ENCODE measurements at regions not wholly inside any gene's neighbourhood (a gene's known extent, or its start where the extent isn't known, plus 50 kb on each side); places are given as distances from the start of the nearest gene placed in this dataset.

DNA sequence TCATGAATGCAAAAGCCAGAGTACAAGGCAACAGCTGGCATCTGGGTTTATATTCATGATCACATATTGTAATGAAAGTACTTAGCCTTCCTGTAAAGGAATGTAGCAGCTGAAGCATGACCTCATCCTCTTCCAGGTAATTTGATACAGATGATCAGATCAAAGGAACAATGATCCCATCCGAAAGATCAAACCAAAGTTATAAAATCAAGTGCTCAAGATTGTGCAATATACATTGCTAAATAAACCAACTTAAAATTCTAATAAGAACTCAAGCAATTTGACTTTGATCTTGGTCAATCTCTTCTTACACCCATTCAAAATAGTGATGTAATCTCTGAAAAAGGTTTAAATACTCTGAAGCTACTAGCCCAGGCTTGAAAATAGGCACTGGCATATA lies 113.1 kb upstream of the INPP4B start:
- WGBS, 2 donors = 42 to 50% methylated on average over 1 of the region's 1 CpG
- no peaks in the 10 kb centered on the region for H3K9me3 ChIP-seq (ENCODE audit: control insufficient read depth in 2 of 2, insufficient read depth in 1 of 2, low read depth in 1 of 2, low read length in 1 of 2)
- no peaks in the 10 kb centered on the region for H3K36me3 ChIP-seq (ENCODE audit: control insufficient read depth in 2 of 2, insufficient read depth in 2 of 2, low read length in 1 of 2)
- no peaks in the 10 kb centered on the region for H3K4me1 ChIP-seq (ENCODE audit: control insufficient read depth in 2 of 2, insufficient read depth in 2 of 2, low read length in 1 of 2)
- H3K27ac ChIP-seq (ENCODE audit: low read depth in 2 of 2, low read length in 1 of 2) = no peak overlapping the region
- no peak overlapping the region for H3K4me3 ChIP-seq (ENCODE audit: low read depth in 1 of 2, low read length in 2 of 2)
- no peaks in the 10 kb centered on the region for H3K27me3 ChIP-seq (ENCODE audit: control insufficient read depth in 1 of 2, insufficient read depth in 2 of 2, low read length in 2 of 2)

DNA sequence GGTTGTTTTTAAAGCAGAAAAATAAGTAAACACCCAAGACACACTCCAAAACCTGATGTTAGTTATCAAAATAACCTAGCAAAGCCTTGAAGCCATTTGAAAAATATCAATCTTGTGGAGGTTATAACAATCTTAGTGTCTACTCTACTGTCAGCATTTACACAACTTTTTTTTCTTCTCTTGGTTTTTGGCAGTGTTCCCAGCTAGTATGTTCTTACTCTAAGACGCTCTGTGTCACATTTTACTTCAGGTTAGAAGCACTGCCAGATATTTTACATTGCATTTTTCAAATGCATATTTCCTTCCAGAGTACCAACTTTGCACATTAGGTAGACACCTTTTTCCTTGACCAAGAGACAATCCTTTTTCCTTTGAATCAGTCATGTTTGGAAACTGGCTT lies 114.0 kb upstream of the INPP4B start:
- no peaks in the 10 kb centered on the region for H3K9me3 ChIP-seq (ENCODE audit: control insufficient read depth in 2 of 2, insufficient read depth in 1 of 2, low read depth in 1 of 2, low read length in 1 of 2)
- H3K4me3 ChIP-seq (ENCODE audit: low read depth in 1 of 2, low read length in 2 of 2) = no peak overlapping the region
- 20 to 25% methylated on average over 1 of the region's 1 CpG for WGBS, 2 donors
- H3K27me3 ChIP-seq (ENCODE audit: control insufficient read depth in 1 of 2, insufficient read depth in 2 of 2, low read length in 2 of 2) = no peaks in the 10 kb centered on the region
- H3K27ac ChIP-seq (ENCODE audit: low read depth in 2 of 2, low read length in 1 of 2) = no peak overlapping the region
- H3K4me1 ChIP-seq (ENCODE audit: control insufficient read depth in 2 of 2, insufficient read depth in 2 of 2, low read length in 1 of 2) = no peaks in the 10 kb centered on the region
- H3K36me3 ChIP-seq (ENCODE audit: control insufficient read depth in 2 of 2, insufficient read depth in 2 of 2, low read length in 1 of 2) = no peaks in the 10 kb centered on the region

DNA sequence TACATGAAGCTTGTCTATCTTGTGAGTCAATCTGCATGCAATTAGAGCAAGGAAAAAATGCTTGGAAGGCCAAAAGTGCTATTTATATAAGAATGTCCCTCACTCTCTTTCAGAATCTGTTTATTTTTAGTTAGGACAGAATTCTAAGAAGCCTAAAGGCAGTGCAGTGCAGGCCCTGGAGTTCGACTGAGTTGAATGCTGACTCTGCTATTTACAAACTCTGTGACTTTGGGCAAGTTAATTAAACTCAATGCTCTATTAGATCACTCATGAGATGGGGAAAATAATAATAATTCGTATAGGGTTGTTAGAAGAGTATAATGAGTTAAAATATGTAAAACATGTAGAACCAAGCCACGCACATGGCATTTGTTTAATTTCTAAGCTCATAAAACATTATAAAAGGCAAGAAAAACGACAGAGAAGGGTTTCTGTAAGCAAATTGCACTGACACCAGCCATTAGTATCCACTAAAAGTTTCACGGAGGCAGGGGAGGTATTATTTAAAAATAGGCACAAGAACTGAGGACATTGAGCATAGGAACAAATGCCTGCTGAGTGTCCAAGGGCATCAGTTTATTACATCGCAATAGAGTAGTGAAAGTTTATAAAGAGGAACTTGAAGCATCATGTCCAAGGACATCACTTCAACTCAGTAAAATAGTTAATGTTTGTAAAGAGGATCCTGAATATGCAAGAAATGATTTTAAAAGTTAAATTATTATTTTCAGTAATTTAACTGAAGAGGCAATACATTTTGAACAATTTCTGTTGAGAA lies 115.0 kb upstream of the INPP4B start:
- peaks cover 0 to under 1% of the 10 kb centered on the region in 2 donors for H3K9me3 ChIP-seq (ENCODE audit: control insufficient read depth in 2 of 2, insufficient read depth in 1 of 2, low read depth in 1 of 2, low read length in 1 of 2)
- H3K27ac ChIP-seq (ENCODE audit: low read depth in 2 of 2, low read length in 1 of 2) = no peak overlapping the region
- H3K4me1 ChIP-seq (ENCODE audit: control insufficient read depth in 2 of 2, insufficient read depth in 2 of 2, low read length in 1 of 2) = no peaks in the 10 kb centered on the region
- no peak overlapping the region for H3K4me3 ChIP-seq (ENCODE audit: low read depth in 1 of 2, low read length in 2 of 2)
- H3K27me3 ChIP-seq (ENCODE audit: control insufficient read depth in 1 of 2, insufficient read depth in 2 of 2, low read length in 2 of 2) = no peaks in the 10 kb centered on the region
- H3K36me3 ChIP-seq (ENCODE audit: control insufficient read depth in 2 of 2, insufficient read depth in 2 of 2, low read length in 1 of 2) = no peaks in the 10 kb centered on the region
- 58 to 66% methylated on average over 6 of the region's 6 CpGs for WGBS, 2 donors

DNA sequence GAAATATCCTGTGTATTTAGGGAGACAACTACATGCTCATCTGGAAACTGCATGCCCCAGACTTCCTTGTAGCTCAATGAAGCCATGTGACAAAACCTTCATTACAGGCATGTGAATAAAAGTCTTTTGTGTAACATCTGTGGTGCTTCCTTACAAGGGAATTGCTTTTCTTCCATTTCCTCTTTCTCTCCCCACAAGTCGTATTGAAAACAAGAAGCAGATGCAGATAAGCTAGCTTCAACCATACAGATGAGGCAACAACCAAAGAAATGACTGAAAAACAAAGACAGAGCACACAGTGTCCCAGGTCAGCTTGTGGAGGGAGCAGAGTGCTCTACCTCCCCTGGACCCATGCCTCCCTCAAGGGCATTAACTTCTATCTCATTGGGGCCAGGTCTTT lies 115.8 kb upstream of the INPP4B start:
- Histone ChIP-seq H3K4me1 (ENCODE audit: control insufficient read depth in 2 of 2, insufficient read depth in 2 of 2, low read length in 1 of 2) (no peaks in the 10 kb centered on the region), H3K36me3 (ENCODE audit: control insufficient read depth in 2 of 2, insufficient read depth in 2 of 2, low read length in 1 of 2) (no peaks in the 10 kb centered on the region), H3K27ac (ENCODE audit: low read depth in 2 of 2, low read length in 1 of 2) (no peak overlapping the region), H3K9me3 (ENCODE audit: control insufficient read depth in 2 of 2, insufficient read depth in 1 of 2, low read depth in 1 of 2, low read length in 1 of 2) (peaks cover 0 to 2% of the 10 kb centered on the region in 2 donors), H3K4me3 (ENCODE audit: low read depth in 1 of 2, low read length in 2 of 2) (no peak overlapping the region), H3K27me3 (ENCODE audit: control insufficient read depth in 1 of 2, insufficient read depth in 2 of 2, low read length in 2 of 2) (no peaks in the 10 kb centered on the region)
- 38 to 47% methylated on average over 1 of the region's 1 CpG for WGBS, 2 donors

DNA sequence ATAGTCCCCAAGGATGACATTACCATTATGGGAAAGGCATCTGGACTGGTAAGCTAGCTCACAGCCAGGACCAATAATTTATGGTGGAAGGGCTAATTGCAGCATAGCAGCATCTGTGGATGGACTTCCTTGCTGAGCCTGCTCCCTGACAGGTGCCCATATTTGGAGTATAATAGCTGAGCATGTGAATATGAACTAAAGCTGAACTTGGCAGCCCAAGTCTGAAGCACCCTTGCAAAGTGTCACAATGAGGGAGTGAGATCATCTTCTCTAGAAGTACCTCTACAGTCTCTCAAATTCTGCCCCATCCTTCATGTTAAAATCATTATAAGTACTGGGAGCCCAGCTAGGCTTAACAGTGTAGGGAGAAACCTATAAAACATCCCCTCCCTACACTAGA lies 128.2 kb upstream of the INPP4B start:
- Histone ChIP-seq H3K9me3 (ENCODE audit: control insufficient read depth in 2 of 2, insufficient read depth in 1 of 2, low read depth in 1 of 2, low read length in 1 of 2) (no peaks in the 10 kb centered on the region), H3K36me3 (ENCODE audit: control insufficient read depth in 2 of 2, insufficient read depth in 2 of 2, low read length in 1 of 2) (no peaks in the 10 kb centered on the region), H3K27me3 (ENCODE audit: control insufficient read depth in 1 of 2, insufficient read depth in 2 of 2, low read length in 2 of 2) (no peaks in the 10 kb centered on the region), H3K4me1 (ENCODE audit: control insufficient read depth in 2 of 2, insufficient read depth in 2 of 2, low read length in 1 of 2) (no peaks in the 10 kb centered on the region), H3K4me3 (ENCODE audit: low read depth in 1 of 2, low read length in 2 of 2) (no peak overlapping the region), H3K27ac (ENCODE audit: low read depth in 2 of 2, low read length in 1 of 2) (no peak overlapping the region)

DNA sequence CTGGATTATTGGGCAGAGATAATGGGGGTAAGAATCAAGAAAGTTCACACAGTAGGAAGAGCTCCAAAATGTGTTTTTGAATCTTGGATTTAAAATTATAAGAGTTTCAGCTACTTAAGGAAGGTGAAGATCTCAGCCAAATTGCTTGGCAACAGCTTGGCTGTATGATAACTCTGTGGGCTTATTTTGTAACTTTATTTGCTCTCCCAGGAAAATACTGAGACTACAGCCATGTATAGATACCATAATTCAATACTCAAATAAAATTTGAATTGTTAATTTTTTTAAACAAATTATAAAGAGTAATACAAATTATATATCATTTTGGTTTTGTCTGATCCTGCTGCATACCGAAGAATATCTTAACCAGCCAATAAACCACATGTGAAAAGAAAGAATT lies 129.5 kb upstream of the INPP4B start:
- H3K4me1 ChIP-seq (ENCODE audit: control insufficient read depth in 2 of 2, insufficient read depth in 2 of 2, low read length in 1 of 2) = no peaks in the 10 kb centered on the region
- no peaks in the 10 kb centered on the region for H3K27me3 ChIP-seq (ENCODE audit: control insufficient read depth in 1 of 2, insufficient read depth in 2 of 2, low read length in 2 of 2)
- no peak overlapping the region for H3K4me3 ChIP-seq (ENCODE audit: low read depth in 1 of 2, low read length in 2 of 2)
- 47 to 73% methylated on average over 1 of the region's 1 CpG for WGBS, 2 donors
- H3K36me3 ChIP-seq (ENCODE audit: control insufficient read depth in 2 of 2, insufficient read depth in 2 of 2, low read length in 1 of 2) = no peaks in the 10 kb centered on the region
- H3K9me3 ChIP-seq (ENCODE audit: control insufficient read depth in 2 of 2, insufficient read depth in 1 of 2, low read depth in 1 of 2, low read length in 1 of 2) = no peaks in the 10 kb centered on the region
- H3K27ac ChIP-seq (ENCODE audit: low read depth in 2 of 2, low read length in 1 of 2) = no peak overlapping the region

DNA sequence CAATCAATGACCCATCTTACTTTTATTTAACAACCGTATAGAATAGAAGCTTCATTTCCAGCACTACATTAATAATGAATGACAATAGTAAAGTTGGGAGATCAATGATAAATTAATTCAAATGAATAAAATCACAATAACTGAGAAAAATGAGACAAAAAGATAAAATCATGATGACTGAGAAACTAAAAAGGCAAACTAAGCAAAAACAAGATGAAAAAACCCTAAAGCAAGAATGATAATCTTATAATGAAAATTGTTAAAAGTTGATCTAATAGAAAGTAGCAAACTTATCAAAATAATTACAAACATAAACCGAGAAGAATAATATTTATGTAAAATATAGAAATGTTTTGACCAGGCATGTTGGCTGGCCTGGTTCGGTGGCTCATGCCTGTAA lies 130.4 kb upstream of the INPP4B start:
- Histone ChIP-seq H3K9me3 (ENCODE audit: control insufficient read depth in 2 of 2, insufficient read depth in 1 of 2, low read depth in 1 of 2, low read length in 1 of 2) (no peaks in the 10 kb centered on the region), H3K27me3 (ENCODE audit: control insufficient read depth in 1 of 2, insufficient read depth in 2 of 2, low read length in 2 of 2) (no peaks in the 10 kb centered on the region), H3K4me3 (ENCODE audit: low read depth in 1 of 2, low read length in 2 of 2) (no peak overlapping the region), H3K27ac (ENCODE audit: low read depth in 2 of 2, low read length in 1 of 2) (no peak overlapping the region), H3K4me1 (ENCODE audit: control insufficient read depth in 2 of 2, insufficient read depth in 2 of 2, low read length in 1 of 2) (no peaks in the 10 kb centered on the region), H3K36me3 (ENCODE audit: control insufficient read depth in 2 of 2, insufficient read depth in 2 of 2, low read length in 1 of 2) (no peaks in the 10 kb centered on the region)
- 63 to 80% methylated on average over 3 of the region's 3 CpGs for WGBS, 2 donors

DNA sequence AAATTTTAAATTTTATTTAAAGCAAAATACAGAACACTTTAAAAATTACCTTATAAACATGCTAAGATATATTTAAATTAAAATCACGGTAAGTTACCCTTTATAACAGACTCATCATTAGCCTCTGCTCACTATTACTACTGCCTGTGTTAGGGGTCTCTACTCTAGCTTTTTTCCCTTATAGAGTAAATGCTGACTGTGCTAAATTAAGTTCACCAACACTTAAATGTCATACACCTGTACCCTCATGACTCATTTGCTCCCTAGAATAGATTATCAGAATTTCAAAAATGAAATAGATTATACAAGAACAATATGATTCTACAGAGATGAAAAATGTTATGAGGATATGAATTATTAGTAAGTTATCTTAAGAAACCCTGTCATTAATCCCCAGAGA lies 131.1 kb upstream of the INPP4B start:
- Histone ChIP-seq H3K4me3 (ENCODE audit: low read depth in 1 of 2, low read length in 2 of 2) (no peak overlapping the region), H3K27me3 (ENCODE audit: control insufficient read depth in 1 of 2, insufficient read depth in 2 of 2, low read length in 2 of 2) (no peaks in the 10 kb centered on the region), H3K36me3 (ENCODE audit: control insufficient read depth in 2 of 2, insufficient read depth in 2 of 2, low read length in 1 of 2) (no peaks in the 10 kb centered on the region), H3K9me3 (ENCODE audit: control insufficient read depth in 2 of 2, insufficient read depth in 1 of 2, low read depth in 1 of 2, low read length in 1 of 2) (no peaks in the 10 kb centered on the region), H3K27ac (ENCODE audit: low read depth in 2 of 2, low read length in 1 of 2) (no peak overlapping the region), H3K4me1 (ENCODE audit: control insufficient read depth in 2 of 2, insufficient read depth in 2 of 2, low read length in 1 of 2) (no peaks in the 10 kb centered on the region)
- 88 to 95% methylated on average over 1 of the region's 1 CpG for WGBS, 2 donors

DNA sequence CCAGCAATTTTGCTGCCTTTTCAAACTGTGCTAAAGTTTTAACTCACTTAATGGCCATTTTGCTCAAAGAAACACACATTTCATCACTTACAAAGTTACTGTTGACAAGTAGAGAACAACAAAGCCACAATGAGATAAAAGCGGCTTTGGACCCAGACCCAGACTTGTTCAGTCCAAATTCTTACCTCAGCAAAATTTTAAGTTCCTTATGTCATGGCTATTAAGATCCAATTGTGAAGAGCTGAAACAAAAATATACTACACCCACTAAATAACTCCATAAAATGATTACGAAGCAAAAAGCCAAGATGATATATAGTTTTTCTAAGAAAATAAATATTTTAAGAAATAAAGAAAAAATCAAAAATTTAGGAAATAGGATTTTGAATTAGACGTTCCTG lies 137.0 kb upstream of the INPP4B start:
- H3K27me3 ChIP-seq (ENCODE audit: control insufficient read depth in 1 of 2, insufficient read depth in 2 of 2, low read length in 2 of 2) = no peaks in the 10 kb centered on the region
- no peaks in the 10 kb centered on the region for H3K36me3 ChIP-seq (ENCODE audit: control insufficient read depth in 2 of 2, insufficient read depth in 2 of 2, low read length in 1 of 2)
- H3K27ac ChIP-seq (ENCODE audit: low read depth in 2 of 2, low read length in 1 of 2) = no peak overlapping the region
- WGBS, 2 donors = 53 to 60% methylated on average over 3 of the region's 3 CpGs
- H3K4me1 ChIP-seq (ENCODE audit: control insufficient read depth in 2 of 2, insufficient read depth in 2 of 2, low read length in 1 of 2) = no peaks in the 10 kb centered on the region
- H3K4me3 ChIP-seq (ENCODE audit: low read depth in 1 of 2, low read length in 2 of 2) = no peak overlapping the region
- H3K9me3 ChIP-seq (ENCODE audit: control insufficient read depth in 2 of 2, insufficient read depth in 1 of 2, low read depth in 1 of 2, low read length in 1 of 2) = no peaks in the 10 kb centered on the region

DNA sequence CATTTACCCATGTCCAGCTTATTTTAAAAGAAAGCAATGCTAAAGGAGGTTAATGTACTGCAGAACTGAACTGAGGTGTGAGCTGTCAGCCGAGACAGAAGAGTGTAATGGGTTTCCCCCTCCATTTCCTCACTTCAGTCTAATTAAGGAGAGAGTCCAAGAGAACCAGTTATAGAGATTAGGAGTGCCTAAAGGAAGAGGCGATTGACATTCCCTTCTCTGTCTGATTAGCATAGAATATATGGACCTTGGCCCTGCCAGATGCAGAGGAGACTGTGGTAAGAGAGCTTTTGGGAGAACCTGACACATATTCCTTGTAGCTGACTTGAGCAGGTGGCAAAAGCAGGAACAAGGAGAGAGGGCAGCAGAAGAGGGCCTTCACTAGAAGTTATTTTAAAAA lies 137.5 kb upstream of the INPP4B start:
- Histone ChIP-seq H3K27me3 (ENCODE audit: control insufficient read depth in 1 of 2, insufficient read depth in 2 of 2, low read length in 2 of 2) (no peaks in the 10 kb centered on the region), H3K36me3 (ENCODE audit: control insufficient read depth in 2 of 2, insufficient read depth in 2 of 2, low read length in 1 of 2) (no peaks in the 10 kb centered on the region), H3K9me3 (ENCODE audit: control insufficient read depth in 2 of 2, insufficient read depth in 1 of 2, low read depth in 1 of 2, low read length in 1 of 2) (no peaks in the 10 kb centered on the region), H3K4me3 (ENCODE audit: low read depth in 1 of 2, low read length in 2 of 2) (no peak overlapping the region), H3K4me1 (ENCODE audit: control insufficient read depth in 2 of 2, insufficient read depth in 2 of 2, low read length in 1 of 2) (no peaks in the 10 kb centered on the region), H3K27ac (ENCODE audit: low read depth in 2 of 2, low read length in 1 of 2) (no peak overlapping the region)
- 72 to 78% methylated on average over 2 of the region's 2 CpGs for WGBS, 2 donors
